Tibial nerve (tissue), 4 donors: ENCODE measurements at regions not wholly inside any gene's neighbourhood (a gene's known extent, or its start where the extent isn't known, plus 50 kb on each side); places are given as distances from the start of the nearest gene placed in this dataset.

ENCODE experiments used
- DNase-seq, 2 donors: peaks; one replicate each; pipeline ENCODE4 v3.0.0-alpha.2; 2019; ENCODE audit warnings: low spot score in 2 of 2
- H3K27ac ChIP-seq, 4 donors: fragments of 200-600 bp; sonication (generic) in 3 of 4; one replicate each; pipeline ENCODE4 v1.5.1; 2017 to 2019; ENCODE audit warnings: mild to moderate bottlenecking in 1 of 4
- H3K27me3 ChIP-seq, 2 donors: fragments of 200-600 bp; sonication (generic) in 1 of 2; one replicate each; pipeline versions ENCODE4 v1.5.1 to v1.6.0; 2017 to 2019
- H3K36me3 ChIP-seq, 3 donors: fragments of 200-600 bp; sonication (generic); one replicate each; pipeline ENCODE4 v1.5.1; 2018 to 2019
- H3K4me1 ChIP-seq, 4 donors: fragments of 200-600 bp; sonication (generic) in 3 of 4; one replicate each; pipeline ENCODE4 v1.5.1; 2017 to 2019
- H3K4me3 ChIP-seq, 4 donors: fragments of 200-600 bp; sonication (generic) in 3 of 4; one replicate each; pipeline ENCODE4 v1.5.1; 2017 to 2019; ENCODE audit warnings: mild to moderate bottlenecking in 1 of 4, moderate library complexity in 1 of 4
- H3K9me3 ChIP-seq, 4 donors: fragments of 200-600 bp; sonication (generic) in 3 of 4; one replicate each; pipeline ENCODE4 v1.5.1; 2017 to 2019
- EP300 ChIP-seq, 2 donors: sonication (generic); formaldehyde crosslinking; IDR thresholded peaks; one replicate each; pipeline ENCODE4 v1.6.1; 2017; ENCODE audit warnings: antibody characterized with exemption in 2 of 2, mild to moderate bottlenecking in 1 of 2
- POLR2A ChIP-seq, 2 donors: fragments of 450-650 bp; IDR thresholded peaks; one replicate each; pipeline ENCODE4 v1.6.1; 2017; ENCODE audit warnings: antibody characterized with exemption in 2 of 2, mild to moderate bottlenecking in 2 of 2, moderate library complexity in 2 of 2
- WGBS, 2 donors: methylation state at CpG; one replicate each; pipeline ENCODE4 v1.1.5; 2018; 5-methylcytosine and 5-hydroxymethylcytosine counted together
- TF ChIP-seq, protein P1 (sequence below), 5 experiments: fragments of 200-600 bp in 3 of 5; fragments of 450-650 bp in 2 of 5; sonication (generic) in 3 of 5; IDR thresholded peaks; one replicate each; pipeline ENCODE4 v1.5.1; 2016 to 2019; ENCODE audit warnings: antibody characterized with exemption in 5 of 5, mild to moderate bottlenecking in 3 of 5, moderate library complexity in 2 of 5

DNA sequence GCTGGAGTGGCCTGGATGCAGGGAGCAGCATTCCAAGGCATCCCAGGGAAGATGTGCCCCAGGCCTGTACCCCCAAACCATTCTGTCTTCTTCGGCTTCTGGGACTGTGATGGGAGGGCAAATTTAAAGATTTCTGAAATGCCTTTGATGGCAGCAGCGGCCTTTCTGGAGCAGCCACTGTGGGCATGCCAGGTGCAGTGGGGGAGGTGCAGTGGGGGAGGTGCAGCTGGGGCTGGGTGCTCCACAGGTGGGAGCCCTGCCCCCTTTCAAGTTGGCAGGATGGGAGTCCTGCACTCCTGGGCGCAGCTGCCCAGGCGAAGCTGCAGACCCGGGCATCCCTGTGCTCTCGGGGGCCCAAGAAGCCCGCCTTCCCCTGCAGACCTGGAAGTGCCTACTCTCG lies 293.5 kb upstream of the MOCS1 start:
- Histone ChIP-seq H3K4me1 (no peaks in the 10 kb centered on the region), H3K27ac (no peak overlapping the region), H3K27me3 (no peaks in the 10 kb centered on the region), H3K36me3 (no peaks in the 10 kb centered on the region), H3K4me3 (no peak overlapping the region), H3K9me3 (peaks cover 0 to 5% (median 0%) of the 10 kb centered on the region in 4 donors)
- WGBS, 2 donors = 60 to 89% methylated on average over 8 of the region's 8 CpGs
- TF ChIP-seq EP300 (IDR thresholded peaks at IDR 0.05) (no peak), POLR2A (IDR thresholded peaks at IDR 0.05) (no peak)
- TF ChIP-seq, protein P1, sequence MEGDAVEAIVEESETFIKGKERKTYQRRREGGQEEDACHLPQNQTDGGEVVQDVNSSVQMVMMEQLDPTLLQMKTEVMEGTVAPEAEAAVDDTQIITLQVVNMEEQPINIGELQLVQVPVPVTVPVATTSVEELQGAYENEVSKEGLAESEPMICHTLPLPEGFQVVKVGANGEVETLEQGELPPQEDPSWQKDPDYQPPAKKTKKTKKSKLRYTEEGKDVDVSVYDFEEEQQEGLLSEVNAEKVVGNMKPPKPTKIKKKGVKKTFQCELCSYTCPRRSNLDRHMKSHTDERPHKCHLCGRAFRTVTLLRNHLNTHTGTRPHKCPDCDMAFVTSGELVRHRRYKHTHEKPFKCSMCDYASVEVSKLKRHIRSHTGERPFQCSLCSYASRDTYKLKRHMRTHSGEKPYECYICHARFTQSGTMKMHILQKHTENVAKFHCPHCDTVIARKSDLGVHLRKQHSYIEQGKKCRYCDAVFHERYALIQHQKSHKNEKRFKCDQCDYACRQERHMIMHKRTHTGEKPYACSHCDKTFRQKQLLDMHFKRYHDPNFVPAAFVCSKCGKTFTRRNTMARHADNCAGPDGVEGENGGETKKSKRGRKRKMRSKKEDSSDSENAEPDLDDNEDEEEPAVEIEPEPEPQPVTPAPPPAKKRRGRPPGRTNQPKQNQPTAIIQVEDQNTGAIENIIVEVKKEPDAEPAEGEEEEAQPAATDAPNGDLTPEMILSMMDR (IDR thresholded peaks at IDR 0.05) = no peak
- DNase-seq = no peak

DNA sequence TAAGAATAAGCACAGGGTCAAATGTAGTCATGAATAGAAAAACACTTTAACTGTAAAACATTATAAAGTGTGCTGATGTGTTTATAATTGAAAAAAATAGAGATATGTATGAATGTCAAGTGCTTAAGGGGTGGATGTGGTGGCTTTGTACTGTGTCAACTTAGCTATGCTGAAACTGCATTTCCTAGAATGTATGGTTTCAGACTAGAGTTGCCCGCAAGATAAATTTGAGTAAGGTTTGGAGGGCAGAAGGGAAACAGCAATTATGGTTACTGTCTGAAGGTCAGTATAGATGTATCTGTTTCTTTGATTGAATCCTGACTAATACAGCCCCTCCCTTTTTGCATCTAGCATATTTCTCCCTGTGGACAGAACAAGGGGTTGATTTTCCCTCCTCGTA lies 288.1 kb upstream of the MOCS1 start:
- peaks cover 0 to 5% (median 0%) of the 10 kb centered on the region in 4 donors for H3K9me3 ChIP-seq
- H3K4me3 ChIP-seq = no peak overlapping the region
- WGBS, 2 donors = 68 to 78% methylated on average over 2 of the region's 2 CpGs
- no peaks in the 10 kb centered on the region for H3K27me3 ChIP-seq
- TF ChIP-seq, protein P1 (IDR thresholded peaks at IDR 0.05) = no peak
- TF ChIP-seq POLR2A (IDR thresholded peaks at IDR 0.05) = no peak
- no peak for TF ChIP-seq EP300 (IDR thresholded peaks at IDR 0.05)
- no peak overlapping the region for H3K27ac ChIP-seq
- DNase-seq = no peak
- H3K4me1 ChIP-seq = no peaks in the 10 kb centered on the region
- no peaks in the 10 kb centered on the region for H3K36me3 ChIP-seq

DNA sequence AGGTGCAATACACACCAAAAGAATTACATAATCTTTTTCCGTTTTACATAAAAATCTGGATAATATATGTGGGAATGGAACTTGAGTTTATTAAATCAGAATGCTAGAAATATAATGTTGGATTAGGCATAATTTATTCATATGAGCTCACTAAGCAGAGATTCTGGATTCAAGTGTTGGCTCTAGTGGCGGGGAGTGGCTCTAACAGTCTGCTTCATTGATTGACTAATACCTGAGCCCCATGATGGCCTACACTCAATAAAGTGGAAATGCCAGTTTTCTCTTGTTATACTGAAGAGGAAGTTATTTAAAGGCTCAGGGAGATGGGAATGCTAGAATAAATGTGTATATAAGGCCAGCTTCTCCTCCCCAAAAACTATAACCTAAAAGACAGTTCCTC lies 285.5 kb upstream of the MOCS1 start:
- no peak for DNase-seq
- 92 to 97% methylated on average over 2 of the region's 2 CpGs for WGBS, 2 donors

GRCh38 chr6:40210628-40211056 lies 276.4 kb upstream of the MOCS1 start:
- TF ChIP-seq POLR2A (IDR thresholded peaks at IDR 0.05) (no peak), EP300 (IDR thresholded peaks at IDR 0.05) (no peak)
- TF ChIP-seq, protein P1 (IDR thresholded peaks at IDR 0.05) = no peak
- Histone ChIP-seq H3K9me3 (peaks cover 0 to 9% (median 0%) of the 10 kb centered on the region in 4 donors), H3K27ac (no peak overlapping the region), H3K36me3 (no peaks in the 10 kb centered on the region), H3K27me3 (no peaks in the 10 kb centered on the region), H3K4me3 (no peak overlapping the region), H3K4me1 (no peaks in the 10 kb centered on the region)
- no peak for DNase-seq
- 0% methylated on average over 1 of the region's 1 CpG for WGBS, 2 donors

More for the DNA sequence above, 285.5 kb upstream of the MOCS1 start:
- H3K4me3 ChIP-seq = no peak overlapping the region
- no peak for TF ChIP-seq EP300 (IDR thresholded peaks at IDR 0.05)
- TF ChIP-seq, protein P1 (IDR thresholded peaks at IDR 0.05) = no peak
- no peak for TF ChIP-seq POLR2A (IDR thresholded peaks at IDR 0.05)
- H3K27me3 ChIP-seq = no peaks in the 10 kb centered on the region
- H3K27ac ChIP-seq = no peak overlapping the region
- no peaks in the 10 kb centered on the region for H3K36me3 ChIP-seq
- H3K4me1 ChIP-seq = no peaks in the 10 kb centered on the region
- peaks cover 0 to 5% (median 0%) of the 10 kb centered on the region in 4 donors for H3K9me3 ChIP-seq

- Histone ChIP-seq H3K27ac (no peak overlapping the region), H3K9me3 (peaks cover 0 to 51% (median 8%) of the 10 kb centered on the region in 4 donors), H3K4me3 (no peak overlapping the region), H3K27me3 (no peaks in the 10 kb centered on the region), H3K36me3 (no peaks in the 10 kb centered on the region), H3K4me1 (no peaks in the 10 kb centered on the region)
- no peak for TF ChIP-seq POLR2A (IDR thresholded peaks at IDR 0.05)
- no peak for TF ChIP-seq EP300 (IDR thresholded peaks at IDR 0.05)
- TF ChIP-seq, protein P1 (IDR thresholded peaks at IDR 0.05) = no peak
- DNase-seq = no peak
- WGBS, 2 donors = 96% methylated on average over 3 of the region's 3 CpGs
Observed at GRCh38 chr6:40205801-40206200, 271.5 kb upstream of the MOCS1 start.
